HEK293T (cell line): ENCODE measurements at regions not wholly inside any gene's neighbourhood (a gene's known extent, or its start where the extent isn't known, plus 50 kb on each side); places are given as distances from the start of the nearest gene placed in this dataset.

ENCODE experiments used
- ARNT ChIP-seq: fragments of 450-650 bp; IDR thresholded peaks from 2 replicates; pipeline ENCODE4 v1.6.1; 2017; ENCODE audit warnings: mild to moderate bottlenecking
- ELF4 ChIP-seq: fragments of 450-650 bp; IDR thresholded peaks from 2 replicates; pipeline ENCODE4 v1.6.1; 2017; ENCODE audit warnings: antibody characterized with exemption
- FOXA1 ChIP-seq: fragments of 450-650 bp; IDR thresholded peaks from 2 replicates; pipeline ENCODE4 v1.6.1; 2016; ENCODE audit warnings: mild to moderate bottlenecking
- FOXM1 ChIP-seq: fragments of 450-650 bp; IDR thresholded peaks from 2 replicates; pipeline ENCODE4 v1.6.1; 2017; ENCODE audit warnings: mild to moderate bottlenecking, borderline replicate concordance
- HDGF ChIP-seq: fragments of 450-650 bp; IDR thresholded peaks from 2 replicates; pipeline ENCODE4 v1.6.1; 2017; ENCODE audit warnings: antibody characterized with exemption, borderline replicate concordance
- L3MBTL2 ChIP-seq: fragments of 450-650 bp; conservative IDR thresholded peaks from 2 replicates; pipeline ENCODE4 v1.6.1; 2016; ENCODE audit warnings: mild to moderate bottlenecking
- LEF1 ChIP-seq: fragments of 450-650 bp; IDR thresholded peaks from 2 replicates; pipeline ENCODE4 v1.6.1; 2017; ENCODE audit warnings: mild to moderate bottlenecking, borderline replicate concordance
- SP1 ChIP-seq: fragments of 450-650 bp; IDR thresholded peaks from 2 replicates; pipeline ENCODE4 v1.6.1; 2017
- SUZ12 ChIP-seq: fragments of 450-650 bp; IDR thresholded peaks from 2 replicates; pipeline ENCODE4 v1.6.1; 2016; ENCODE audit warnings: mild to moderate bottlenecking
- ZNF384 ChIP-seq: fragments of 450-650 bp; IDR thresholded peaks from 2 replicates; pipeline ENCODE4 v1.6.1; 2016

GRCh38 chr11:116640641-116641402, 132.0 kb downstream of the BUD13 start:
- TF ChIP-seq SUZ12, result no peak
- TF ChIP-seq ELF4, result no peak
- TF ChIP-seq ZNF384, result no peak
- no peak for TF ChIP-seq FOXA1
- no peak for TF ChIP-seq SP1
- no peak for TF ChIP-seq L3MBTL2
- no peak for TF ChIP-seq FOXM1
- no peak for TF ChIP-seq ARNT
- TF ChIP-seq HDGF, result no peak
- no peak for TF ChIP-seq LEF1
